ENCODE measurements at regions not wholly inside any gene's neighbourhood (a gene's known extent, or its start where the extent isn't known, plus 50 kb on each side); places are given as distances from the start of the nearest gene placed in this dataset.
A peak's percentile ranks its signal among the peaks of the same experiment; 100 is the strongest.

- peak; percentile 3 for DNase-seq (ENCODE audit: low read depth)
These were observed 97.8 kb downstream of the ZNF674 start for GRCh38 chrX:46447384-46447783.

GRCh38 chrX:46446727-46447378 is 98.4 kb downstream of the ZNF674 start:
- peak; percentile 72 for DNase-seq (ENCODE audit: low read depth)

GRCh38 chrX:46444011-46444410 is 101.2 kb downstream of the ZNF674 start:
- no peak for DNase-seq (ENCODE audit: low read depth)

- no peak for DNase-seq (ENCODE audit: low read depth)
These were observed 108.5 kb downstream of the ZNF674 start for GRCh38 chrX:46436744-46437143.

GRCh38 chrX:46433892-46434291 is 111.3 kb downstream of the ZNF674 start:
- no peak for DNase-seq (ENCODE audit: low read depth)

GRCh38 chrX:46408553-46409407 is 136.4 kb downstream of the ZNF674 start:
- DNase-seq (ENCODE audit: low read depth) = peak; percentile 40

GRCh38 chrX:46407753-46408130 is 137.5 kb downstream of the ZNF674 start:
- no peak for DNase-seq (ENCODE audit: low read depth)

GRCh38 chrX:46407036-46407752 is 138.0 kb downstream of the ZNF674 start:
- DNase-seq (ENCODE audit: low read depth) = no peak

- DNase-seq (ENCODE audit: low read depth) = no peak
These were observed 140.4 kb downstream of the ZNF674 start for GRCh38 chrX:46404774-46405173.

- DNase-seq (ENCODE audit: low read depth) = no peak
These were observed 144.4 kb downstream of the ZNF674 start for GRCh38 chrX:46400530-46401443.

GRCh38 chrX:46398874-46399273 is 146.3 kb downstream of the ZNF674 start:
- no peak for DNase-seq (ENCODE audit: low read depth)

GRCh38 chrX:46398126-46398525 is 147.1 kb downstream of the ZNF674 start:
- no peak for DNase-seq (ENCODE audit: low read depth)

GRCh38 chrX:46386511-46386910 is 158.7 kb downstream of the ZNF674 start:
- no peak for DNase-seq (ENCODE audit: low read depth)

- no peak for DNase-seq (ENCODE audit: low read depth)
These were observed 162.2 kb downstream of the ZNF674 start for GRCh38 chrX:46383006-46383405.

- no peak for DNase-seq (ENCODE audit: low read depth)
These were observed 162.6 kb downstream of the ZNF674 start for GRCh38 chrX:46382595-46382994.

- no peak for DNase-seq (ENCODE audit: low read depth)
These were observed 163.6 kb downstream of the ZNF674 start for GRCh38 chrX:46381630-46382029.

GRCh38 chrX:46380148-46380752 is 165.0 kb downstream of the ZNF674 start:
- no peak for DNase-seq (ENCODE audit: low read depth)

- DNase-seq (ENCODE audit: low read depth) = no peak
These were observed 168.9 kb downstream of the ZNF674 start for GRCh38 chrX:46376246-46376885.

GRCh38 chrX:46375831-46376230 is 169.4 kb downstream of the ZNF674 start:
- DNase-seq (ENCODE audit: low read depth) = no peak

- DNase-seq (ENCODE audit: low read depth) = no peak
These were observed 170.8 kb downstream of the ZNF674 start for GRCh38 chrX:46374371-46374770.

GRCh38 chrX:46367491-46367890 is 177.7 kb downstream of the ZNF674 start:
- no peak for DNase-seq (ENCODE audit: low read depth)
